BE2C (cell line): ENCODE measurements at regions not wholly inside any gene's neighbourhood (a gene's known extent, or its start where the extent isn't known, plus 50 kb on each side); places are given as distances from the start of the nearest gene placed in this dataset.

Experiments used
- DNase-seq: peaks from one replicate; pipeline ENCODE4 v3.0.0-alpha.2; 2020
- H3K27me3 ChIP-seq: fragments of 250-450 bp; sonication (Bioruptor Pico); 2 replicates; pipeline ENCODE4 v1.5.1; 2020; ENCODE audit warnings: mild to moderate bottlenecking
- H3K36me3 ChIP-seq: fragments of 250-450 bp; sonication (Bioruptor Pico); 2 replicates; pipeline ENCODE4 v1.5.1; 2020; ENCODE audit warnings: mild to moderate bottlenecking
- H3K4me1 ChIP-seq: fragments of 250-450 bp; sonication (Bioruptor Pico); 2 replicates; pipeline ENCODE4 v1.5.1; 2020
- H3K4me3 ChIP-seq: 2 replicates; pipeline ENCODE4 v1.5.1; 2011; ENCODE audit warnings: low read depth, low read length
- H3K9me3 ChIP-seq: fragments of 250-450 bp; sonication (Bioruptor Pico); 2 replicates; pipeline ENCODE4 v1.5.1; 2020
- CTCF ChIP-seq: IDR thresholded peaks from 2 replicates; pipeline ENCODE4 v1.5.1; 2012; ENCODE audit warnings: mild to moderate bottlenecking, low read depth, low read length

DNA sequence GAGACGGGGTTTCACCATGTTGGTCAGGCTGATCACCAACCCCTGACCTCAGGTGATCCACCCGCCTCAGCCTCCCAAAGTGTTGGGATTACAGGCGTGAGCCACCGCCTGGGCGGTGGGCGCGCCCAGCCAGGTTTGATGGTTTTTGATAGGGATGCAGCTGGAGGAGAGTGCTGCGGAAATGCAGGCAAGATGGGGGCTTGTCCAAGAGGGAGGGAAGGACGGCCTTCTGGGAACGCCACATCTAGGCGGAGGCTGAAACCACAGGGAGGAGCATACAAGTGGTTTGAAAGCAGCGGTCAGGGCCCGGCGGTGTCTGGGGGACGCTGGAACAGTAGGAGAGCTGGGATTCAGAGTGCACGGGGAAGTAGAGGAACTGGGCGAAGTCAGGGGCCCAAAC is 134.6 kb downstream of the VRK1 start:
- Histone ChIP-seq H3K4me3 (no peak overlapping the region), H3K4me1 (no peaks in the 10 kb centered on the region), H3K36me3 (no peaks in the 10 kb centered on the region), H3K27me3 (no peaks in the 10 kb centered on the region), H3K9me3 (no peaks in the 10 kb centered on the region)
- no peak for DNase-seq
- no peak for TF ChIP-seq CTCF

DNA sequence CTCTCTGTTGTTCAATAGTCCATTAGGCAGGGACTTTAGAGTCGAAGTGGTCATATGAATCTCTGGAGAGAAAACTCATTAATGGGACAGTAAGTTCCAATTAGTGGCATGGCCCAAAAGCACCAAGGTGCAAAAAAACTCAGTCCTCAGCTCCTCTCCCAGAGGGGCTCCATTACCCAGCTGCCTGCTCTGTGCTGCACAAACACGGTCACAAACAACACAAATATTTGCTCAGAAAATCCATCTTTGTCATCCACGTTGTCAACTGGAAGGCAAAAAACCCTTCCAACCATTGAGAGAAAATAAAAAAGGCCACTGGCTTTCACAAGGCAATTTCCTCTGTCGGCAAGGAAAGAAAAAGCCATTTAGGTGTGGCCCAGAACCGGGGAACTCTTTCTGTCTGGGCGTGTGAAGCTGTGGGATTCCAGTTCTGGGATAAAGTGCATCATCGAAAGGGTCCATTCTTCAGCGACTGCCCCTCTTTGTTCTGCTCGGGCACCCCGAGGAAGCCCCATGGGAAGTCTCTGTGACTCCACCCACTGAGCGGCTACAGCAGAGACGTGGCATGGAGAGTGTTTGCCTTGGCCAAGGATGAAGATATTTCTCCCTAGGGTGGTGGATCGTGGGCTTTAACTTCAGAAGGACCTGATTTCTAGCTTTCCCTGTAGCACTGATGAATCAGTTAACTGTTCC is 137.6 kb downstream of the VRK1 start:
- H3K4me3 ChIP-seq = no peak overlapping the region
- no peaks in the 10 kb centered on the region for H3K9me3 ChIP-seq
- no peaks in the 10 kb centered on the region for H3K4me1 ChIP-seq
- no peaks in the 10 kb centered on the region for H3K36me3 ChIP-seq
- no peak for DNase-seq
- H3K27me3 ChIP-seq = no peaks in the 10 kb centered on the region
- TF ChIP-seq CTCF = no peak

DNA sequence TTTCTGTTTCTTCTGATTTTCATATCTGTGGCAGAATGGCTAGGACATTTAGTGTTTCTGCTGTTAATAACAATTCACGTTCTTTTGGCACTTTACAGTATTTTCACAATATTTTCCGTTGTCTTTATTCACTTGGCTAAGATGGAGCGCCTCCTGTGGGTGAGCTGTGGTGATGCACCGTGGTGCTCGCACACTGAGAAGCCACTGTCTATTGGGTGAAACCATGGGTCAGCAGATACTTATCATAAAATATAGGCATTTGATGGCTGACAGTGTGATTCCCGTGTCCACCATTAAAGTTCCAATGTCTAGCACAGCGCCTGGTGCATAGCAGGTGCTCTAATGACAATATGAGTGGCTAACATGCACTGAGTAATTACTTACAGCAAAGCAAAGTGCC is 141.8 kb downstream of the VRK1 start:
- no peaks in the 10 kb centered on the region for H3K4me1 ChIP-seq
- DNase-seq = no peak
- no peaks in the 10 kb centered on the region for H3K36me3 ChIP-seq
- H3K4me3 ChIP-seq = no peak overlapping the region
- no peaks in the 10 kb centered on the region for H3K27me3 ChIP-seq
- peak; percentile 45 for TF ChIP-seq CTCF
- no peaks in the 10 kb centered on the region for H3K9me3 ChIP-seq

DNA sequence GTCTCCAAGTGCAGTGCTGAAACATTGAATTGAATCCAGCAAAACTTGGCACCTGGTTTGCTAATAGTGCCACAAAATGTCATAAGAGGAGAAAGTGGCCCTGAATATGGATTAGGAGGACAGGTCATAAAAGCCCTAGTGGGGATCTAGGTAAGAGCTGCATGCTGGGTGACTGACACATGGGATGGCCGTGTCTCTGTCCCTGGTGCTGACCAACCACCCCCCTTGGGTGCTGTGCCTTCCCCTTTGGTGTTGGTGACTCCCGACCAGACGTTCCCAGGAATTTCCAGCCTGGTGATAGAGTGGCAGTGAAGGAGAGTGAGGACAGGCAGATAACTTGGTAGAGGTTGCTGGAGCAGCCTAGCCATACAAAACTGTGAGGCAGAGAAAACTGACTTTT is 142.8 kb downstream of the VRK1 start:
- no peak overlapping the region for H3K4me3 ChIP-seq
- TF ChIP-seq CTCF = no peak
- DNase-seq = no peak

GRCh38 chr14:96944297-96944696 is 147.1 kb downstream of the VRK1 start:
- DNase-seq = no peak
- no peaks in the 10 kb centered on the region for H3K4me1 ChIP-seq
- no peak for TF ChIP-seq CTCF
- no peaks in the 10 kb centered on the region for H3K36me3 ChIP-seq
- H3K9me3 ChIP-seq = no peaks in the 10 kb centered on the region
- no peak overlapping the region for H3K4me3 ChIP-seq
- no peaks in the 10 kb centered on the region for H3K27me3 ChIP-seq

More for the DNA sequence above, 142.8 kb downstream of the VRK1 start:
- no peaks in the 10 kb centered on the region for H3K36me3 ChIP-seq
- H3K9me3 ChIP-seq = no peaks in the 10 kb centered on the region
- H3K4me1 ChIP-seq = no peaks in the 10 kb centered on the region
- no peaks in the 10 kb centered on the region for H3K27me3 ChIP-seq

DNA sequence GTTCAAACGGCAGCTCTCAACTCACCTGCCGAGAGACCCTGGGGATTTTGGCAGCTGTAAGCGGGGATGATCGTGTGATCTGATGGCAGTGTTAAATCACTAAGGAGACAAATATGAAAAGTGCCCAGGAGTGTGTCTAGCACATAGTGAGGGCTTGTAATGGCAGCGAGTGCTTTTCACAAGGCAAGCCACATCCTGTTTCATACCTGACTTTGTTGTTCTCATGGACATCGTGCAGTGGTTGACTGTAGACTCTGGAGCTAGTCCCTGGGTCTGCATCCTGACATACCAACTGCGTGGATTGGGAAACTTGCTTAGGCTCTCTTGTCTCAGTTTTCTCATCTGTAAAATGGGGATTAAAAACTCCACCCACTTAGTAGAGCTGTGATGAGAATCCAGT is 148.5 kb downstream of the VRK1 start:
- no peaks in the 10 kb centered on the region for H3K9me3 ChIP-seq
- TF ChIP-seq CTCF = no peak

More for the DNA sequence above, 148.5 kb downstream of the VRK1 start:
- Histone ChIP-seq H3K4me3 (no peak overlapping the region), H3K27me3 (no peaks in the 10 kb centered on the region), H3K4me1 (no peaks in the 10 kb centered on the region), H3K36me3 (no peaks in the 10 kb centered on the region)
- DNase-seq = no peak
